ENCODE measurements at regions not wholly inside any gene's neighbourhood (a gene's known extent, or its start where the extent isn't known, plus 50 kb on each side); places are given as distances from the start of the nearest gene placed in this dataset.

- no peak for DNase-seq
Measured at GRCh38 chr9:107213080-107213479, 70.0 kb upstream of the RAD23B start.

- DNase-seq = peak in 2 of 3 experiments; percentile 7 to 25
Measured at GRCh38 chr9:107213561-107214028, 69.5 kb upstream of the RAD23B start.

- no peak for DNase-seq
Measured at GRCh38 chr9:107214381-107214780, 68.7 kb upstream of the RAD23B start.

- no peak for DNase-seq
Measured at GRCh38 chr9:107214915-107215314, 68.2 kb upstream of the RAD23B start.

- DNase-seq = no peak
Measured at GRCh38 chr9:107215381-107215780, 67.7 kb upstream of the RAD23B start.

GRCh38 chr9:107216329-107216728 lies 66.8 kb upstream of the RAD23B start:
- no peak for DNase-seq

- no peak for DNase-seq
Measured at GRCh38 chr9:107218829-107219485, 64.1 kb upstream of the RAD23B start.

GRCh38 chr9:107219486-107220077 lies 63.5 kb upstream of the RAD23B start:
- no peak for DNase-seq

- peak in 1 of 3 experiments; percentile 9 for DNase-seq
Measured at GRCh38 chr9:107221321-107221720, 61.8 kb upstream of the RAD23B start.

GRCh38 chr9:107222020-107222522 lies 61.0 kb upstream of the RAD23B start:
- DNase-seq = peak in 2 of 3 experiments; percentile 16 to 32

- no peak for DNase-seq
Measured at GRCh38 chr9:107223381-107223780, 59.7 kb upstream of the RAD23B start.

- DNase-seq = peak in 1 of 3 experiments; percentile 35
Measured at GRCh38 chr9:107224252-107224651, 58.8 kb upstream of the RAD23B start.

GRCh38 chr9:107226421-107226820 lies 56.7 kb upstream of the RAD23B start:
- DNase-seq = no peak

GRCh38 chr9:107227774-107228173 lies 55.3 kb upstream of the RAD23B start:
- DNase-seq = peak; percentile 42 to 92 (median 66)

- peak; percentile 87 to 100 (median 96) for DNase-seq
Measured at GRCh38 chr9:107228496-107229039, 54.5 kb upstream of the RAD23B start.

GRCh38 chr9:107229241-107229741 lies 53.8 kb upstream of the RAD23B start:
- DNase-seq = no peak

Data from NCI-H1417 (cell line).